IMR-90 (cell line): ENCODE measurements at regions not wholly inside any gene's neighbourhood (a gene's known extent, or its start where the extent isn't known, plus 50 kb on each side); places are given as distances from the start of the nearest gene placed in this dataset.

ENCODE experiments used
- ATAC-seq: fragments of 200-7000 bp; cut with Tn5 transposase; 2 replicates; pipeline ENCODE4 v1.9.1; 2020; ENCODE audit warnings: low read depth, mild to moderate bottlenecking, moderate library complexity
- BruUV-seq: library from RNA; stranded (reverse); fragments of 400-500 nt; replicated peaks from 2 replicates; lab custom pipeline; 2021; lab: Mats Ljungman, UMichigan
- CTCF ChIA-PET: fragments of 300-600 bp; formaldehyde crosslinking; extraction: SDS; loops from one replicate; lab custom pipeline; 2021; ENCODE audit warnings: antibody characterized with exemption; lab: Yijun Ruan, JAX
- POLR2A ChIA-PET: fragments of 300-600 bp; sonication (Branson Sonifier 250); formaldehyde crosslinking; loops from one replicate; lab custom pipeline; 2022; ENCODE audit warnings: antibody characterized with exemption; ENCODE audit not compliant: unreplicated experiment; lab: Charles Lee
- DNase-seq: peaks from one replicate; pipeline ENCODE4 v3.0.0; 2013
- H2AFZ ChIP-seq: replicated peaks from 2 replicates; pipeline ENCODE3; 2013; ENCODE audit warnings: low read length, mild to moderate bottlenecking; ENCODE audit not compliant: poor library complexity
- H2AK5ac ChIP-seq: 2 replicates; pipeline ENCODE4 v1.6.1; 2013; ENCODE audit warnings: low read depth, low read length, inconsistent platforms
- H2AK9ac ChIP-seq: replicated peaks from 2 replicates; pipeline ENCODE3; 2013; ENCODE audit warnings: mild to moderate bottlenecking, low read depth, low read length, moderate library complexity; ENCODE audit not compliant: poor library complexity
- H2BK120ac ChIP-seq: 2 replicates; pipeline ENCODE4 v1.6.1; 2013; ENCODE audit warnings: low read depth, low read length, inconsistent platforms
- H2BK15ac ChIP-seq: 3 replicates; pipeline ENCODE4 v1.6.1; 2013; ENCODE audit warnings: low read depth, low read length, inconsistent platforms
- H2BK20ac ChIP-seq: 2 replicates; pipeline ENCODE4 v1.6.1; 2013; ENCODE audit warnings: low read depth, mild to moderate bottlenecking, inconsistent platforms, low read length, moderate library complexity
- H2BK5ac ChIP-seq: 2 replicates; pipeline ENCODE4 v1.6.1; 2013; ENCODE audit warnings: mild to moderate bottlenecking, low read depth, low read length, inconsistent platforms; ENCODE audit not compliant: poor library complexity, severe bottlenecking
- H3K14ac ChIP-seq: replicated peaks from 2 replicates; pipeline ENCODE4 v1.6.1; 2013; ENCODE audit warnings: low read depth, low read length, inconsistent platforms
- H3K18ac ChIP-seq: 2 replicates; pipeline ENCODE4 v1.6.1; 2013; ENCODE audit warnings: low read depth, low read length, control low read depth
- H3K23ac ChIP-seq: 2 replicates; pipeline ENCODE4 v1.6.1; 2013; ENCODE audit warnings: low read depth, low read length, inconsistent platforms
- H3K27ac ChIP-seq: 2 replicates; pipeline ENCODE4 v1.5.1; 2013; ENCODE audit warnings: mild to moderate bottlenecking, control low read depth, low read length; ENCODE audit not compliant: insufficient read depth
- H3K27me3 ChIP-seq: 2 replicates; pipeline ENCODE4 v1.6.1; 2013; ENCODE audit warnings: low read length; ENCODE audit not compliant: control insufficient read depth, insufficient read depth
- H3K36me3 ChIP-seq: 2 replicates; pipeline ENCODE4 v1.6.1; 2013; ENCODE audit warnings: low read length, mixed read lengths; ENCODE audit not compliant: control insufficient read depth, insufficient read depth
- H3K4ac ChIP-seq: 2 replicates; pipeline ENCODE4 v1.6.1; 2013; ENCODE audit warnings: low read depth, low read length, inconsistent platforms
- H3K4me1 ChIP-seq: 2 replicates; pipeline ENCODE4 v1.6.1; 2013; ENCODE audit warnings: low read length, mixed read lengths; ENCODE audit not compliant: control insufficient read depth, insufficient read depth
- H3K4me2 ChIP-seq: 2 replicates; pipeline ENCODE4 v1.6.1; 2013; ENCODE audit warnings: low read depth, mild to moderate bottlenecking, control low read depth, low read length, moderate library complexity
- H3K4me3 ChIP-seq: 2 replicates; pipeline ENCODE4 v1.5.1; 2013; ENCODE audit warnings: low read depth, mild to moderate bottlenecking, control low read depth, low read length, moderate library complexity; ENCODE audit not compliant: insufficient read depth
- H3K56ac ChIP-seq: 2 replicates; pipeline ENCODE4 v1.6.1; 2013; ENCODE audit warnings: low read length, inconsistent platforms; ENCODE audit not compliant: insufficient read depth; ENCODE audit errors: extremely low read depth
- H3K79me1 ChIP-seq, 2 experiments: 2 replicates each; pipeline ENCODE4 v1.6.1; 2013; ENCODE audit warnings: low read length in 2 of 2, inconsistent platforms in 1 of 2, low read depth in 1 of 2
- H3K9ac ChIP-seq: 2 replicates; pipeline ENCODE4 v1.6.1; 2013; ENCODE audit warnings: low read depth, low read length, control low read depth
- H3K9me1 ChIP-seq: 2 replicates; pipeline ENCODE4 v1.6.1; 2013; ENCODE audit warnings: low read length, inconsistent platforms; ENCODE audit not compliant: insufficient read depth
- H3K9me3 ChIP-seq: 2 replicates; pipeline ENCODE4 v1.6.1; 2013; ENCODE audit warnings: low read length; ENCODE audit not compliant: control insufficient read depth, insufficient read depth
- H4K20me1 ChIP-seq: 2 replicates; pipeline ENCODE4 v1.6.1; 2013; ENCODE audit warnings: low read length, inconsistent platforms; ENCODE audit not compliant: insufficient read depth
- H4K5ac ChIP-seq: 2 replicates; pipeline ENCODE4 v1.6.1; 2013; ENCODE audit warnings: mild to moderate bottlenecking, low read depth, low read length, control low read depth
- H4K8ac ChIP-seq, 2 experiments: 2 replicates each; pipeline ENCODE4 v1.6.1; 2013; ENCODE audit warnings: low read depth in 2 of 2, low read length in 2 of 2, control low read depth in 1 of 2, inconsistent platforms in 1 of 2
- H4K91ac ChIP-seq: 2 replicates; pipeline ENCODE4 v1.6.1; 2013; ENCODE audit warnings: low read depth, low read length, inconsistent platforms; ENCODE audit not compliant: insufficient read depth
- BHLHE40 ChIP-seq: fragments of 150-350 bp; IDR thresholded peaks from 2 replicates; pipeline ENCODE4 v1.6.1; 2016; ENCODE audit warnings: mild to moderate bottlenecking, low read depth, low read length
- CHD1 ChIP-seq: IDR thresholded peaks from 2 replicates; pipeline ENCODE4 v1.6.1; 2012; ENCODE audit warnings: low read depth, low read length, improper control_type of control experiment
- FOS ChIP-seq: fragments of 150-350 bp; IDR thresholded peaks from 2 replicates; pipeline ENCODE4 v1.6.1; 2016; ENCODE audit warnings: low read depth, low read length
- MAZ ChIP-seq: IDR thresholded peaks from 2 replicates; pipeline ENCODE4 v1.6.1; 2012; ENCODE audit warnings: low read depth, mild to moderate bottlenecking, low read length, improper control_type of control experiment, moderate library complexity, borderline replicate concordance
- MXI1 ChIP-seq: IDR thresholded peaks from 2 replicates; pipeline ENCODE4 v1.6.1; 2012; ENCODE audit warnings: low read depth, mild to moderate bottlenecking, low read length, moderate library complexity, borderline replicate concordance
- NFE2L2 ChIP-seq: fragments of 150-350 bp; IDR thresholded peaks from 2 replicates; pipeline ENCODE4 v1.6.1; 2016; ENCODE audit warnings: low read depth, mild to moderate bottlenecking, low read length
- POLR2A ChIP-seq: IDR thresholded peaks from 2 replicates; pipeline ENCODE4 v1.6.1; 2012; ENCODE audit warnings: mild to moderate bottlenecking, low read depth, low read length
- RAD21 ChIP-seq: IDR thresholded peaks from 2 replicates; pipeline ENCODE4 v1.6.1; 2012; ENCODE audit warnings: low read length, improper control_type of control experiment
- RCOR1 ChIP-seq: IDR thresholded peaks from 2 replicates; pipeline ENCODE4 v1.6.1; 2012; ENCODE audit warnings: mild to moderate bottlenecking, low read length, improper control_type of control experiment; ENCODE audit not compliant: insufficient replicate concordance
- WGBS, 2 experiments: methylation state at CpG; one replicate each; pipeline versions ENCODE4 v1.1.5 to v1.1.7; 2013; ENCODE audit warnings: missing lambda C conversion rate in 2 of 2; ENCODE audit not compliant: insufficient read length in 1 of 2; ENCODE audit errors: extremely low coverage in 2 of 2; 5-methylcytosine and 5-hydroxymethylcytosine counted together
- dilution Hi-C: fragments of 300-500 bp; cut with HindIII; formaldehyde crosslinking; loops from one replicate; pipeline ENCODE4 v1.14.3; 2018; ENCODE audit warnings: low sequenced_read_pairs; ENCODE audit not compliant: unreplicated experiment
- in situ Hi-C: fragments of 300-500 bp; cut with MboI; formaldehyde crosslinking; loops from 3 replicates; pipeline ENCODE4 v1.14.3; 2019; ENCODE audit warnings: low sequenced_read_pairs, inconsistent platforms, mixed read lengths
- intact Hi-C: fragments of 100-400 bp; cut with micrococcal nuclease; formaldehyde crosslinking; loops from 2 replicates; pipeline ENCODE4 v1.10.0; 2022
- TF ChIP-seq, protein P1 (sequence below): fragments of 150-350 bp; IDR thresholded peaks from 2 replicates; pipeline ENCODE4 v1.6.1; 2017; ENCODE audit warnings: mild to moderate bottlenecking, antibody characterized with exemption, low read length, low read depth
- TF ChIP-seq, protein P2 (sequence below): fragments of 150-350 bp; IDR thresholded peaks from 2 replicates; pipeline ENCODE4 v1.6.1; 2016; ENCODE audit warnings: low read depth, mild to moderate bottlenecking, low read length, moderate library complexity, borderline replicate concordance

DNA sequence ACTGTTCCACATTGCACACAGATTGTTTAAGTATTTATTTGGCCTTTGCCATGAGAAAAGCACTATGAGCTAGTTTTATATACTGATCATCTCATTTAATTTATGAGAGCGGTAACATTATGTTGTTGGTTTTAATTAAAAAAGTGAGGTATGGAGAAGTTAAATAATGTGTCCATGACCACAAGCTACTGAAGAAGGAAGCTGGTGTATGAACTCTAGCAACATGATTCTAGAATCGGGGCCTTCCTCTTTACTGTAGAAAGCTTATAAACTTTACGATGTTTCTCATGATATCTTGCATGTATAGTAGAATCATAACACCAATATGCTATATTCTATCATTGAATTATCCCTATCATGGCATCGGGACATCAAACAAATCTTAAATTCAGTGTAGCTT is 52.9 kb upstream of the CDH18 start:
- in situ Hi-C loops (no loop called here), intact Hi-C loops (no loop called here), dilution Hi-C loops (no loop called here)
- no peak overlapping the region for H3K14ac ChIP-seq
- H2BK120ac ChIP-seq = no peak overlapping the region
- no peak for DNase-seq
- H2AFZ ChIP-seq = no peak overlapping the region
- no peak overlapping the region for H3K4me2 ChIP-seq
- H3K4me1 ChIP-seq = no peaks in the 10 kb centered on the region
- no peak overlapping the region for H3K27ac ChIP-seq
- no peak for TF ChIP-seq NFE2L2
- TF ChIP-seq MXI1 = no peak
- TF ChIP-seq, protein P1, sequence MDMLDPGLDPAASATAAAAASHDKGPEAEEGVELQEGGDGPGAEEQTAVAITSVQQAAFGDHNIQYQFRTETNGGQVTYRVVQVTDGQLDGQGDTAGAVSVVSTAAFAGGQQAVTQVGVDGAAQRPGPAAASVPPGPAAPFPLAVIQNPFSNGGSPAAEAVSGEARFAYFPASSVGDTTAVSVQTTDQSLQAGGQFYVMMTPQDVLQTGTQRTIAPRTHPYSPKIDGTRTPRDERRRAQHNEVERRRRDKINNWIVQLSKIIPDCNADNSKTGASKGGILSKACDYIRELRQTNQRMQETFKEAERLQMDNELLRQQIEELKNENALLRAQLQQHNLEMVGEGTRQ = no peak
- TF ChIP-seq POLR2A = no peak
- TF ChIP-seq RAD21 = no peak
- TF ChIP-seq, protein P2, sequence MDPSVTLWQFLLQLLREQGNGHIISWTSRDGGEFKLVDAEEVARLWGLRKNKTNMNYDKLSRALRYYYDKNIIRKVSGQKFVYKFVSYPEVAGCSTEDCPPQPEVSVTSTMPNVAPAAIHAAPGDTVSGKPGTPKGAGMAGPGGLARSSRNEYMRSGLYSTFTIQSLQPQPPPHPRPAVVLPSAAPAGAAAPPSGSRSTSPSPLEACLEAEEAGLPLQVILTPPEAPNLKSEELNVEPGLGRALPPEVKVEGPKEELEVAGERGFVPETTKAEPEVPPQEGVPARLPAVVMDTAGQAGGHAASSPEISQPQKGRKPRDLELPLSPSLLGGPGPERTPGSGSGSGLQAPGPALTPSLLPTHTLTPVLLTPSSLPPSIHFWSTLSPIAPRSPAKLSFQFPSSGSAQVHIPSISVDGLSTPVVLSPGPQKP = no peak
- no peak for TF ChIP-seq CHD1
- TF ChIP-seq MAZ = no peak
- TF ChIP-seq BHLHE40 = no peak
- TF ChIP-seq FOS = no peak
- TF ChIP-seq RCOR1 = no peak
- H3K18ac ChIP-seq = no peak overlapping the region
- H2AK9ac ChIP-seq = no peak overlapping the region
- no peak overlapping the region for H4K5ac ChIP-seq
- POLR2A ChIA-PET = no interaction called here
- H2AK5ac ChIP-seq = no peak overlapping the region
- no peak overlapping the region for H4K91ac ChIP-seq
- no peaks in the 10 kb centered on the region for H3K36me3 ChIP-seq
- H3K23ac ChIP-seq = no peak overlapping the region
- H4K20me1 ChIP-seq = no peaks in the 10 kb centered on the region
- H2BK15ac ChIP-seq = no peak overlapping the region
- H2BK20ac ChIP-seq = no peak overlapping the region
- WGBS, 2 experiments = 100% methylated on average over 1 of the region's 4 CpGs; no CpG with 5 or more reads in 1 of the 2 experiments
- no peaks in the 10 kb centered on the region for H3K9me3 ChIP-seq
- H3K79me1 ChIP-seq = no peaks in the 10 kb centered on the region
- H3K56ac ChIP-seq = no peak overlapping the region
- no peak overlapping the region for H2BK5ac ChIP-seq
- CTCF ChIA-PET = no interaction called here
- no peak overlapping the region for H3K4ac ChIP-seq
- H3K27me3 ChIP-seq = no peaks in the 10 kb centered on the region
- H4K8ac ChIP-seq = no peak overlapping the region
- H3K9ac ChIP-seq = no peak overlapping the region
- H3K9me1 ChIP-seq = no peaks in the 10 kb centered on the region
- BruUV-seq = no TSS peak
- no peak for ATAC-seq
- H3K4me3 ChIP-seq = no peak overlapping the region
